Mesothelial cell of epicardium (in vitro differentiated cells): ENCODE measurements at regions not wholly inside any gene's neighbourhood (a gene's known extent, or its start where the extent isn't known, plus 50 kb on each side); places are given as distances from the start of the nearest gene placed in this dataset.
A peak's percentile ranks its signal among the peaks of the same experiment; 100 is the strongest.
"Not testable (repeated sequence)": the region's sequence is repeated elsewhere in the genome, so short reads cannot be mapped to it uniquely, and the experiment has no call there.

Source experiments
- DNase-seq, 2 experiments: peaks; one replicate each; pipeline ENCODE4 v3.0.0; 2021; ENCODE audit warnings: low spot score in 2 of 2; ENCODE audit not compliant: unreplicated experiment in 2 of 2
- H3K27ac Mint-ChIP-seq: 2 replicates; pipeline ENCODE4 v1.8.0; 2021; ENCODE audit warnings: mixed read lengths
- H3K27me3 Mint-ChIP-seq: 2 replicates; pipeline ENCODE4 v1.8.0; 2021; ENCODE audit warnings: low read depth, mixed read lengths
- H3K36me3 Mint-ChIP-seq: 2 replicates; pipeline ENCODE4 v1.8.0; 2021; ENCODE audit warnings: mixed read lengths
- H3K4me1 Mint-ChIP-seq: 2 replicates; pipeline ENCODE4 v1.8.0; 2021; ENCODE audit warnings: mixed read lengths
- H3K4me3 Mint-ChIP-seq: 2 replicates; pipeline ENCODE4 v1.8.0; 2021; ENCODE audit warnings: mild to moderate bottlenecking, moderate library complexity, mixed read lengths
- H3K9me3 Mint-ChIP-seq: 2 replicates; pipeline ENCODE4 v1.8.0; 2021; ENCODE audit warnings: mixed read lengths
- CTCF ChIP-seq: fragments of 200-600 bp; sonication (generic); IDR thresholded peaks from one replicate; pipeline ENCODE4 v1.5.0; 2021; ENCODE audit warnings: antibody characterized with exemption; ENCODE audit not compliant: unreplicated experiment

GRCh38 chr6:60991427-60992028, 1294.5 kb downstream of the KHDRBS2 start:
- DNase-seq = no peak
- H3K9me3 Mint-ChIP-seq = peaks cover 72% of the 10 kb centered on the region
- H3K27me3 Mint-ChIP-seq = no peaks in the 10 kb centered on the region
- TF ChIP-seq CTCF = no peak
- no peaks in the 10 kb centered on the region for H3K36me3 Mint-ChIP-seq
- no peak overlapping the region for H3K27ac Mint-ChIP-seq
- no peak overlapping the region for H3K4me3 Mint-ChIP-seq
- no peaks in the 10 kb centered on the region for H3K4me1 Mint-ChIP-seq

GRCh38 chr6:60952500-60952899, 1333.5 kb downstream of the KHDRBS2 start:
- DNase-seq = no peak
- no peak overlapping the region for H3K4me3 Mint-ChIP-seq
- H3K27me3 Mint-ChIP-seq = no peaks in the 10 kb centered on the region
- H3K4me1 Mint-ChIP-seq = peaks cover 4% of the 10 kb centered on the region
- H3K27ac Mint-ChIP-seq = no peak overlapping the region
- no peak for TF ChIP-seq CTCF
- no peaks in the 10 kb centered on the region for H3K9me3 Mint-ChIP-seq
- no peaks in the 10 kb centered on the region for H3K36me3 Mint-ChIP-seq

- not testable (repeated sequence) for H3K9me3 Mint-ChIP-seq, H3K27ac Mint-ChIP-seq
Observed at GRCh38 chr6:60950221-60950923, 1335.7 kb downstream of the KHDRBS2 start.

GRCh38 chr6:60947416-60947815, 1338.6 kb downstream of the KHDRBS2 start:
- not testable (repeated sequence) for H3K36me3 Mint-ChIP-seq, H3K4me3 Mint-ChIP-seq, DNase-seq, H3K27me3 Mint-ChIP-seq, H3K9me3 Mint-ChIP-seq, H3K27ac Mint-ChIP-seq, H3K4me1 Mint-ChIP-seq

More at GRCh38 chr6:60950221-60950923, 1335.7 kb downstream of the KHDRBS2 start:
- not testable (repeated sequence) for H3K27me3 Mint-ChIP-seq, H3K4me1 Mint-ChIP-seq, H3K4me3 Mint-ChIP-seq, H3K36me3 Mint-ChIP-seq, DNase-seq

- H3K36me3 Mint-ChIP-seq, H3K4me3 Mint-ChIP-seq, H3K9me3 Mint-ChIP-seq, H3K4me1 Mint-ChIP-seq, H3K27me3 Mint-ChIP-seq, H3K27ac Mint-ChIP-seq, DNase-seq: not testable (repeated sequence)
Observed at GRCh38 chr6:60944803-60945202, 1341.2 kb downstream of the KHDRBS2 start.

GRCh38 chr6:60935970-60936369, 1350.1 kb downstream of the KHDRBS2 start:
- H3K9me3 Mint-ChIP-seq, H3K4me1 Mint-ChIP-seq, H3K27ac Mint-ChIP-seq, H3K36me3 Mint-ChIP-seq, DNase-seq, H3K4me3 Mint-ChIP-seq, H3K27me3 Mint-ChIP-seq: not testable (repeated sequence)
- peak; percentile 68 for TF ChIP-seq CTCF

- H3K9me3 Mint-ChIP-seq = not testable (repeated sequence)
Observed at GRCh38 chr6:60919652-60920051, 1366.4 kb downstream of the KHDRBS2 start.

GRCh38 chr6:60903860-60904259, 1382.2 kb downstream of the KHDRBS2 start:
- H3K36me3 Mint-ChIP-seq, H3K4me3 Mint-ChIP-seq, H3K27me3 Mint-ChIP-seq, H3K4me1 Mint-ChIP-seq, DNase-seq, H3K27ac Mint-ChIP-seq: not testable (repeated sequence)
- H3K9me3 Mint-ChIP-seq = peaks cover 31% of the 10 kb centered on the region

More at GRCh38 chr6:60919652-60920051, 1366.4 kb downstream of the KHDRBS2 start:
- not testable (repeated sequence) for H3K27ac Mint-ChIP-seq, DNase-seq, H3K36me3 Mint-ChIP-seq, H3K4me1 Mint-ChIP-seq, H3K27me3 Mint-ChIP-seq, H3K4me3 Mint-ChIP-seq

- not testable (repeated sequence) for H3K27ac Mint-ChIP-seq, H3K4me3 Mint-ChIP-seq, H3K9me3 Mint-ChIP-seq, H3K36me3 Mint-ChIP-seq, DNase-seq, H3K4me1 Mint-ChIP-seq, H3K27me3 Mint-ChIP-seq
Observed at GRCh38 chr6:60893374-60893773, 1392.7 kb downstream of the KHDRBS2 start.
